ENCODE measurements at regions not wholly inside any gene's neighbourhood (a gene's known extent, or its start where the extent isn't known, plus 50 kb on each side); places are given as distances from the start of the nearest gene placed in this dataset.

DNA sequence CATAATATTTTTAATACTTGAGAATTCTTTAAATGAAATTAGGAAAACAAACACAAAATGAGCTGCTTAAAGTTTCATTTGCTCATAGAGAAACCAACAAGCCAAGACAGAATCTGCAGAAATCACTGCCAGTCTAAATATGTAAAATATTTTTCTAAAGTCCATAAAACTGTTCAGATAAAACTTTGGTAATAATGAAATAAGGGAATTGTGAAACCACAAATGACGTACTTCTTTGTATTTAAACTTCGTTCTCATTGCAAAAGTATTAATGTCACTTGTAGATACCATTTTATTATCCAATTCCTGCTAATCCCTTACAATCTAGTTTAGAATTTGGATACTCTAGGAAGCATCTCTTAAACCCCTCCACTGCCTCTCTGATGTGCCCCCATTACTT is 234.5 kb upstream of the NEGR1 start:
- H3F3A ChIP-seq (replicated peaks; ENCODE audit: low read depth), result no peaks in the 10 kb centered on the region
- no peaks in the 10 kb centered on the region for H3K9me2 ChIP-seq (ENCODE audit: insufficient read depth)
- H3K4me1 ChIP-seq (ENCODE audit: insufficient read depth), result peaks cover 13% of the 10 kb centered on the region
- no peaks in the 10 kb centered on the region for H3K27me3 ChIP-seq (ENCODE audit: insufficient read depth)
- H3K79me2 ChIP-seq (replicated peaks; ENCODE audit: insufficient read depth), result no peaks in the 10 kb centered on the region
- H3K4me3 ChIP-seq, result no peak overlapping the region
- no peaks in the 10 kb centered on the region for H3K36me3 ChIP-seq (ENCODE audit: insufficient read depth)
- no peaks in the 10 kb centered on the region for H3K9me3 Mint-ChIP-seq
- H3K27me3 Mint-ChIP-seq (ENCODE audit: insufficient read depth, low read depth, poor library complexity), result no peaks in the 10 kb centered on the region
- H3K27ac Mint-ChIP-seq, result no peak overlapping the region
- no peak for TF ChIP-seq ZNF331 (CRISPR knock-in tag; IDR thresholded peaks at IDR 0.05; ENCODE audit: low read depth)
- no peak for TF ChIP-seq ZNF114 (CRISPR knock-in tag; IDR thresholded peaks at IDR 0.05)
- no peak for TF ChIP-seq CREB1 (CRISPR knock-in tag; IDR thresholded peaks at IDR 0.05; ENCODE audit: low read depth)
- no peak for TF ChIP-seq JUNB (IDR thresholded peaks at IDR 0.05; ENCODE audit: unreplicated experiment)
- TF ChIP-seq, protein P1, sequence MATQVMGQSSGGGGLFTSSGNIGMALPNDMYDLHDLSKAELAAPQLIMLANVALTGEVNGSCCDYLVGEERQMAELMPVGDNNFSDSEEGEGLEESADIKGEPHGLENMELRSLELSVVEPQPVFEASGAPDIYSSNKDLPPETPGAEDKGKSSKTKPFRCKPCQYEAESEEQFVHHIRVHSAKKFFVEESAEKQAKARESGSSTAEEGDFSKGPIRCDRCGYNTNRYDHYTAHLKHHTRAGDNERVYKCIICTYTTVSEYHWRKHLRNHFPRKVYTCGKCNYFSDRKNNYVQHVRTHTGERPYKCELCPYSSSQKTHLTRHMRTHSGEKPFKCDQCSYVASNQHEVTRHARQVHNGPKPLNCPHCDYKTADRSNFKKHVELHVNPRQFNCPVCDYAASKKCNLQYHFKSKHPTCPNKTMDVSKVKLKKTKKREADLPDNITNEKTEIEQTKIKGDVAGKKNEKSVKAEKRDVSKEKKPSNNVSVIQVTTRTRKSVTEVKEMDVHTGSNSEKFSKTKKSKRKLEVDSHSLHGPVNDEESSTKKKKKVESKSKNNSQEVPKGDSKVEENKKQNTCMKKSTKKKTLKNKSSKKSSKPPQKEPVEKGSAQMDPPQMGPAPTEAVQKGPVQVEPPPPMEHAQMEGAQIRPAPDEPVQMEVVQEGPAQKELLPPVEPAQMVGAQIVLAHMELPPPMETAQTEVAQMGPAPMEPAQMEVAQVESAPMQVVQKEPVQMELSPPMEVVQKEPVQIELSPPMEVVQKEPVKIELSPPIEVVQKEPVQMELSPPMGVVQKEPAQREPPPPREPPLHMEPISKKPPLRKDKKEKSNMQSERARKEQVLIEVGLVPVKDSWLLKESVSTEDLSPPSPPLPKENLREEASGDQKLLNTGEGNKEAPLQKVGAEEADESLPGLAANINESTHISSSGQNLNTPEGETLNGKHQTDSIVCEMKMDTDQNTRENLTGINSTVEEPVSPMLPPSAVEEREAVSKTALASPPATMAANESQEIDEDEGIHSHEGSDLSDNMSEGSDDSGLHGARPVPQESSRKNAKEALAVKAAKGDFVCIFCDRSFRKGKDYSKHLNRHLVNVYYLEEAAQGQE (IDR thresholded peaks at IDR 0.05; ENCODE audit: unreplicated experiment), result no peak
- no peak for TF ChIP-seq NANOG (IDR thresholded peaks at IDR 0.05; ENCODE audit: borderline replicate concordance)
- TF ChIP-seq, protein P2, sequence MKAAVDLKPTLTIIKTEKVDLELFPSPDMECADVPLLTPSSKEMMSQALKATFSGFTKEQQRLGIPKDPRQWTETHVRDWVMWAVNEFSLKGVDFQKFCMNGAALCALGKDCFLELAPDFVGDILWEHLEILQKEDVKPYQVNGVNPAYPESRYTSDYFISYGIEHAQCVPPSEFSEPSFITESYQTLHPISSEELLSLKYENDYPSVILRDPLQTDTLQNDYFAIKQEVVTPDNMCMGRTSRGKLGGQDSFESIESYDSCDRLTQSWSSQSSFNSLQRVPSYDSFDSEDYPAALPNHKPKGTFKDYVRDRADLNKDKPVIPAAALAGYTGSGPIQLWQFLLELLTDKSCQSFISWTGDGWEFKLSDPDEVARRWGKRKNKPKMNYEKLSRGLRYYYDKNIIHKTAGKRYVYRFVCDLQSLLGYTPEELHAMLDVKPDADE (IDR thresholded peaks at IDR 0.05), result no peak
- no peaks in the 10 kb centered on the region for H3K36me3 Mint-ChIP-seq (ENCODE audit: low read depth)
- H4K20me1 ChIP-seq (replicated peaks; ENCODE audit: insufficient read depth), result no peaks in the 10 kb centered on the region
- peaks cover 10% of the 10 kb centered on the region; the same call in 2 of the 3 replicates for H3K4me1 Mint-ChIP-seq
- ATAC-seq, result no peak
- H3K27ac ChIP-seq (ENCODE audit: low read depth), result no peak overlapping the region
- DNase-seq (ENCODE audit: low spot score), result no peak
- no peak overlapping the region for H3K4me2 ChIP-seq
- no peak overlapping the region for H3K4me3 Mint-ChIP-seq
- no peak overlapping the region for H2AFZ ChIP-seq

DNA sequence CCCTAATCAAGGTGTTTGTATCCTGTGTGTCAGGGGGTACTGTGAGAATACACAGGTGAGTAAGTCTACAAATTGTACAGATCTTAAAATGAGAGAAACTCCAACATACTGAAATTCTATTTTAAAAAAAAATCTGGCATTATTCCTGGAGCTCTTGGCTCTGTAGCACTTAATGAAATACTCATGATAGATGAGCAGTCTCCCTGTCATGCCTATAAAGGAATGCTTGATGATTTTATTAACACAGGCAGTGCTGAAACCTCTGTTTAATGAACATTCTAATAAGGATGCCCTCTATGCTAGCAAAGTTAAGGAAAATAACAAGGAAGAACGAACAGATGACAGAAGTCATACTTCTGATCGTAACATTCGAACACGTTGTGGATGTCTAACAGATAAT is 233.9 kb upstream of the NEGR1 start:
- Mint-ChIP-seq H3K4me3 (no peak overlapping the region), H3K9me3 (no peaks in the 10 kb centered on the region), H3K27me3 (ENCODE audit: insufficient read depth, low read depth, poor library complexity) (no peaks in the 10 kb centered on the region), H3K27ac (no peak overlapping the region), H3K4me1 (peaks cover 10% of the 10 kb centered on the region; the same call in 2 of the 3 replicates), H3K36me3 (ENCODE audit: low read depth) (no peaks in the 10 kb centered on the region)
- H3K4me1 ChIP-seq (ENCODE audit: insufficient read depth), result peaks cover 18% of the 10 kb centered on the region
- DNase-seq (ENCODE audit: low spot score) (no peak), ATAC-seq (no peak)
- H3K4me2 ChIP-seq, result no peak overlapping the region
- no peaks in the 10 kb centered on the region for H3K9me2 ChIP-seq (ENCODE audit: insufficient read depth)
- no peaks in the 10 kb centered on the region for H3K27me3 ChIP-seq (ENCODE audit: insufficient read depth)
- H4K20me1 ChIP-seq (replicated peaks; ENCODE audit: insufficient read depth), result no peaks in the 10 kb centered on the region
- no peaks in the 10 kb centered on the region for H3K36me3 ChIP-seq (ENCODE audit: insufficient read depth)
- no peak overlapping the region for H2AFZ ChIP-seq
- H3F3A ChIP-seq (replicated peaks; ENCODE audit: low read depth), result no peaks in the 10 kb centered on the region
- H3K4me3 ChIP-seq, result no peak overlapping the region
- no peak overlapping the region for H3K27ac ChIP-seq (ENCODE audit: low read depth)
- H3K79me2 ChIP-seq (replicated peaks; ENCODE audit: insufficient read depth), result no peaks in the 10 kb centered on the region
- TF ChIP-seq, protein P3, sequence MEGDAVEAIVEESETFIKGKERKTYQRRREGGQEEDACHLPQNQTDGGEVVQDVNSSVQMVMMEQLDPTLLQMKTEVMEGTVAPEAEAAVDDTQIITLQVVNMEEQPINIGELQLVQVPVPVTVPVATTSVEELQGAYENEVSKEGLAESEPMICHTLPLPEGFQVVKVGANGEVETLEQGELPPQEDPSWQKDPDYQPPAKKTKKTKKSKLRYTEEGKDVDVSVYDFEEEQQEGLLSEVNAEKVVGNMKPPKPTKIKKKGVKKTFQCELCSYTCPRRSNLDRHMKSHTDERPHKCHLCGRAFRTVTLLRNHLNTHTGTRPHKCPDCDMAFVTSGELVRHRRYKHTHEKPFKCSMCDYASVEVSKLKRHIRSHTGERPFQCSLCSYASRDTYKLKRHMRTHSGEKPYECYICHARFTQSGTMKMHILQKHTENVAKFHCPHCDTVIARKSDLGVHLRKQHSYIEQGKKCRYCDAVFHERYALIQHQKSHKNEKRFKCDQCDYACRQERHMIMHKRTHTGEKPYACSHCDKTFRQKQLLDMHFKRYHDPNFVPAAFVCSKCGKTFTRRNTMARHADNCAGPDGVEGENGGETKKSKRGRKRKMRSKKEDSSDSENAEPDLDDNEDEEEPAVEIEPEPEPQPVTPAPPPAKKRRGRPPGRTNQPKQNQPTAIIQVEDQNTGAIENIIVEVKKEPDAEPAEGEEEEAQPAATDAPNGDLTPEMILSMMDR (conservative IDR thresholded peaks at IDR 0.05; ENCODE audit: low read depth in 2 of 2), result no peak
- TF ChIP-seq ZNF114 (CRISPR knock-in tag; IDR thresholded peaks at IDR 0.05) (no peak), STAT1 (IDR thresholded peaks at IDR 0.05; ENCODE audit: unreplicated experiment) (no peak)
- TF ChIP-seq, protein P4, sequence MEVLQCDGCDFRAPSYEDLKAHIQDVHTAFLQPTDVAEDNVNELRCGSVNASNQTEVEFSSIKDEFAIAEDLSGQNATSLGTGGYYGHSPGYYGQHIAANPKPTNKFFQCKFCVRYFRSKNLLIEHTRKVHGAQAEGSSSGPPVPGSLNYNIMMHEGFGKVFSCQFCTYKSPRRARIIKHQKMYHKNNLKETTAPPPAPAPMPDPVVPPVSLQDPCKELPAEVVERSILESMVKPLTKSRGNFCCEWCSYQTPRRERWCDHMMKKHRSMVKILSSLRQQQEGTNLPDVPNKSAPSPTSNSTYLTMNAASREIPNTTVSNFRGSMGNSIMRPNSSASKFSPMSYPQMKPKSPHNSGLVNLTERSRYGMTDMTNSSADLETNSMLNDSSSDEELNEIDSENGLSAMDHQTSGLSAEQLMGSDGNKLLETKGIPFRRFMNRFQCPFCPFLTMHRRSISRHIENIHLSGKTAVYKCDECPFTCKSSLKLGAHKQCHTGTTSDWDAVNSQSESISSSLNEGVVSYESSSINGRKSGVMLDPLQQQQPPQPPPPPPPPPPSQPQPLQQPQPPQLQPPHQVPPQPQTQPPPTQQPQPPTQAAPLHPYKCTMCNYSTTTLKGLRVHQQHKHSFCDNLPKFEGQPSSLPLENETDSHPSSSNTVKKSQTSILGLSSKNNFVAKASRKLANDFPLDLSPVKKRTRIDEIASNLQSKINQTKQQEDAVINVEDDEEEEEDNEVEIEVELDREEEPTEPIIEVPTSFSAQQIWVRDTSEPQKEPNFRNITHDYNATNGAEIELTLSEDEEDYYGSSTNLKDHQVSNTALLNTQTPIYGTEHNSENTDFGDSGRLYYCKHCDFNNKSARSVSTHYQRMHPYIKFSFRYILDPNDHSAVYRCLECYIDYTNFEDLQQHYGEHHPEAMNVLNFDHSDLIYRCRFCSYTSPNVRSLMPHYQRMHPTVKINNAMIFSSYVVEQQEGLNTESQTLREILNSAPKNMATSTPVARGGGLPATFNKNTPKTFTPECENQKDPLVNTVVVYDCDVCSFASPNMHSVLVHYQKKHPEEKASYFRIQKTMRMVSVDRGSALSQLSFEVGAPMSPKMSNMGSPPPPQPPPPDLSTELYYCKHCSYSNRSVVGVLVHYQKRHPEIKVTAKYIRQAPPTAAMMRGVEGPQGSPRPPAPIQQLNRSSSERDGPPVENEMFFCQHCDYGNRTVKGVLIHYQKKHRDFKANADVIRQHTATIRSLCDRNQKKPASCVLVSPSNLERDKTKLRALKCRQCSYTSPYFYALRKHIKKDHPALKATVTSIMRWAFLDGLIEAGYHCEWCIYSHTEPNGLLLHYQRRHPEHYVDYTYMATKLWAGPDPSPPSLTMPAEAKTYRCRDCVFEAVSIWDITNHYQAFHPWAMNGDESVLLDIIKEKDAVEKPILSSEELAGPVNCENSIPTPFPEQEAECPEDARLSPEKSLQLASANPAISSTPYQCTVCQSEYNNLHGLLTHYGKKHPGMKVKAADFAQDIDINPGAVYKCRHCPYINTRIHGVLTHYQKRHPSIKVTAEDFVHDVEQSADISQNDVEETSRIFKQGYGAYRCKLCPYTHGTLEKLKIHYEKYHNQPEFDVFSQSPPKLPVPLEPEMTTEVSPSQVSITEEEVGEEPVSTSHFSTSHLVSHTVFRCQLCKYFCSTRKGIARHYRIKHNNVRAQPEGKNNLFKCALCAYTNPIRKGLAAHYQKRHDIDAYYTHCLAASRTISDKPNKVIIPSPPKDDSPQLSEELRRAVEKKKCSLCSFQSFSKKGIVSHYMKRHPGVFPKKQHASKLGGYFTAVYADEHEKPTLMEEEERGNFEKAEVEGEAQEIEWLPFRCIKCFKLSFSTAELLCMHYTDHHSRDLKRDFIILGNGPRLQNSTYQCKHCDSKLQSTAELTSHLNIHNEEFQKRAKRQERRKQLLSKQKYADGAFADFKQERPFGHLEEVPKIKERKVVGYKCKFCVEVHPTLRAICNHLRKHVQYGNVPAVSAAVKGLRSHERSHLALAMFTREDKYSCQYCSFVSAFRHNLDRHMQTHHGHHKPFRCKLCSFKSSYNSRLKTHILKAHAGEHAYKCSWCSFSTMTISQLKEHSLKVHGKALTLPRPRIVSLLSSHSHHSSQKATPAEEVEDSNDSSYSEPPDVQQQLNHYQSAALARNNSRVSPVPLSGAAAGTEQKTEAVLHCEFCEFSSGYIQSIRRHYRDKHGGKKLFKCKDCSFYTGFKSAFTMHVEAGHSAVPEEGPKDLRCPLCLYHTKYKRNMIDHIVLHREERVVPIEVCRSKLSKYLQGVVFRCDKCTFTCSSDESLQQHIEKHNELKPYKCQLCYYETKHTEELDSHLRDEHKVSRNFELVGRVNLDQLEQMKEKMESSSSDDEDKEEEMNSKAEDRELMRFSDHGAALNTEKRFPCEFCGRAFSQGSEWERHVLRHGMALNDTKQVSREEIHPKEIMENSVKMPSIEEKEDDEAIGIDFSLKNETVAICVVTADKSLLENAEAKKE (CRISPR knock-in tag; IDR thresholded peaks at IDR 0.05), result no peak

All from GM23338 (cell line).